HUES64 (cell line): ENCODE measurements at regions not wholly inside any gene's neighbourhood (a gene's known extent, or its start where the extent isn't known, plus 50 kb on each side); places are given as distances from the start of the nearest gene placed in this dataset.

Experiments used
- H3K27ac ChIP-seq: 2 replicates; pipeline ENCODE4 v1.7.0; 2013; ENCODE audit warnings: low read depth, low read length, inconsistent platforms
- H3K27me3 ChIP-seq: 2 replicates; pipeline ENCODE4 v1.6.1; 2013; ENCODE audit warnings: mild to moderate bottlenecking, low read length; ENCODE audit not compliant: insufficient read depth
- H3K36me3 ChIP-seq: 2 replicates; pipeline ENCODE4 v1.6.1; 2013; ENCODE audit warnings: mild to moderate bottlenecking, low read length; ENCODE audit not compliant: insufficient read depth
- H3K4me1 ChIP-seq: 2 replicates; pipeline ENCODE4 v1.6.1; 2013; ENCODE audit warnings: mild to moderate bottlenecking, low read length, moderate library complexity; ENCODE audit not compliant: insufficient read depth
- H3K4me3 ChIP-seq: 2 replicates; pipeline ENCODE4 v1.5.1; 2013; ENCODE audit warnings: mild to moderate bottlenecking, low read length, moderate library complexity
- H3K9ac ChIP-seq: 2 replicates; pipeline ENCODE4 v1.6.1; 2013; ENCODE audit warnings: mild to moderate bottlenecking, low read depth, low read length
- H3K9me3 ChIP-seq: 2 replicates; pipeline ENCODE4 v1.6.1; 2013; ENCODE audit warnings: low read depth, low read length; ENCODE audit not compliant: insufficient read depth
- WGBS: fragments of 150-250, 120-280 bp; methylation state at CpG from one replicate; pipeline ENCODE4 v1.1.7; 2013; ENCODE audit warnings: missing lambda C conversion rate; 5-methylcytosine and 5-hydroxymethylcytosine counted together

DNA sequence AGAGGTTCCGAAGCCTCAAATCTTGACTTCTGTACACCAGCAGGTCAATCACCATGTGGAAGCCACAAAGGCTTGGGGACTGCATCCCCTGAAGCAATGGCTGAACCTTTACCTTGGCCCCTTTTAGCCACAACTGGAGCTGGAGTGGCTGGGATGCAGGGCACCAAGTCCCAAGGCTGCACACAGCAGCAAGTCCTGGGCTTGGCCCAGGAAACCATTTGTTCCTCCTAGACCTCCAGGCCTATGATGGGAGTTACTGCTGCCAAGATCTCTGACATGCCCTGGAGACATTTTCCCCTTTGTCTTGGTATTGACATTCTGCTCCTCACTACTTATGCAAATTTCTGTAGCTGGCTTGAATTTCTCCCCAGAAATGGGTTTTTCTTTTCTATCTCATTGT lies 285.9 kb downstream of the ASXL3 start:
- Histone ChIP-seq H3K4me3 (no peak overlapping the region), H3K9me3 (peaks cover 20% of the 10 kb centered on the region), H3K27ac (no peak overlapping the region), H3K4me1 (no peaks in the 10 kb centered on the region), H3K36me3 (no peaks in the 10 kb centered on the region), H3K27me3 (no peaks in the 10 kb centered on the region), H3K9ac (no peak overlapping the region)
- 95% methylated on average over 1 of the region's 1 CpG for WGBS

GRCh38 chr18:33854827-33855139 lies 276.8 kb downstream of the ASXL3 start:
- H3K4me3 ChIP-seq = no peak overlapping the region
- WGBS = 100% methylated on average over 2 of the region's 2 CpGs
- no peaks in the 10 kb centered on the region for H3K27me3 ChIP-seq
- H3K27ac ChIP-seq = no peak overlapping the region
- no peaks in the 10 kb centered on the region for H3K36me3 ChIP-seq
- peaks cover 4% of the 10 kb centered on the region for H3K4me1 ChIP-seq
- H3K9me3 ChIP-seq = no peaks in the 10 kb centered on the region
- no peak overlapping the region for H3K9ac ChIP-seq

- Histone ChIP-seq H3K36me3 (no peaks in the 10 kb centered on the region), H3K27me3 (no peaks in the 10 kb centered on the region), H3K4me1 (peaks cover 9% of the 10 kb centered on the region), H3K9ac (no peak overlapping the region), H3K4me3 (no peak overlapping the region), H3K27ac (no peak overlapping the region), H3K9me3 (no peaks in the 10 kb centered on the region)
- 95% methylated on average over 2 of the region's 4 CpGs for WGBS
These were observed 276.2 kb downstream of the ASXL3 start for GRCh38 chr18:33854086-33854826.

DNA sequence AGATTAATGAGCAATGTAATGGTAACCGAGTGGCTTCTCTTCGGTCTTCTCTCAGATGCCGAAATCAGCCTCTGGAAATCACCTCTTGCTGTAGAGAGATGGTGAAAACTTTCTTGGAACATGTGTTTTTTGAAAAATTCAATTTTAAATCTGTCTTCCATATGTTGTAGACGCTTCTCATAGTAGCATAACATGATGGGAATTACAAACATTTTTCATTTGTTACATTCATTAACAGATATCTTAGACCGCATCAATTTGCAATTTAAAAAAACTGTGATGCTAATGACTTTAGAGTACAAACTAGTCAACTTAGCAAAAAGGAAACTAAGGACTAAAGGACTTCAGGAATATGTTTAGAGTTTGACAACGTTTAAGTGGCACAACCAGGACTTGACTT lies 275.2 kb downstream of the ASXL3 start:
- no peaks in the 10 kb centered on the region for H3K36me3 ChIP-seq
- WGBS = 99% methylated on average over 3 of the region's 6 CpGs
- H3K4me3 ChIP-seq = no peak overlapping the region
- no peak overlapping the region for H3K9ac ChIP-seq
- peaks cover 9% of the 10 kb centered on the region for H3K4me1 ChIP-seq
- no peaks in the 10 kb centered on the region for H3K27me3 ChIP-seq
- H3K9me3 ChIP-seq = no peaks in the 10 kb centered on the region
- H3K27ac ChIP-seq = no peak overlapping the region

GRCh38 chr18:33851546-33852078 lies 273.6 kb downstream of the ASXL3 start:
- 89% methylated on average over 2 of the region's 3 CpGs for WGBS
- no peak overlapping the region for H3K4me3 ChIP-seq

DNA sequence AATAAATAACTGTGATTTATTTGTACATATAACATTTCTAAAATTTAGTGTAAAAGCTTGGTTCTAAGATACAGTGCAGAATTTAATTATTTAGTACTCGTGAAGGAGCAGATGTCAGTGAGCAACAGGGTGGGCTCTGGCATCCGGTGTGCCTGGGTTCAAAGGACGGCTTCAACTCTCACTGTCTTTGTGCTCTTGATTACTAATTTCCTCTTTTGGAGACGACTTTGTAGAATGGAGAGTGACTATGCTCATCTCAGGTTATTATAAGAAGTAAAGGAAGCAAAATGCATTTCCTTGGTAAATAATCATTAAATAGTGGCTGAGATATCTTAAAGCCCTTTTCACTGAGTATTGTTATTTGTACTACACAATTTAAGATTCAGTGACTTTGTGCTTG lies 271.7 kb downstream of the ASXL3 start:
- peaks cover 9% of the 10 kb centered on the region for H3K4me1 ChIP-seq
- no peaks in the 10 kb centered on the region for H3K27me3 ChIP-seq
- H3K9ac ChIP-seq = no peak overlapping the region
- H3K36me3 ChIP-seq = no peaks in the 10 kb centered on the region
- no peak overlapping the region for H3K4me3 ChIP-seq
- 76% methylated on average over 4 of the region's 4 CpGs for WGBS
- no peak overlapping the region for H3K27ac ChIP-seq
- no peaks in the 10 kb centered on the region for H3K9me3 ChIP-seq

More at GRCh38 chr18:33851546-33852078, 273.6 kb downstream of the ASXL3 start:
- Histone ChIP-seq H3K9me3 (no peaks in the 10 kb centered on the region), H3K27me3 (no peaks in the 10 kb centered on the region), H3K27ac (no peak overlapping the region), H3K9ac (no peak overlapping the region), H3K4me1 (peaks cover 9% of the 10 kb centered on the region), H3K36me3 (no peaks in the 10 kb centered on the region)

- H3K4me3 ChIP-seq = no peak overlapping the region
- H3K27ac ChIP-seq = no peak overlapping the region
- H3K9me3 ChIP-seq = no peaks in the 10 kb centered on the region
- H3K9ac ChIP-seq = no peak overlapping the region
- H3K27me3 ChIP-seq = no peaks in the 10 kb centered on the region
- WGBS = 94% methylated on average over 3 of the region's 3 CpGs
- no peaks in the 10 kb centered on the region for H3K36me3 ChIP-seq
- peaks cover 9% of the 10 kb centered on the region for H3K4me1 ChIP-seq
These were observed 266.2 kb downstream of the ASXL3 start for GRCh38 chr18:33844232-33844631.

- H3K9ac ChIP-seq = no peak overlapping the region
- H3K27me3 ChIP-seq = no peaks in the 10 kb centered on the region
- no peak overlapping the region for H3K27ac ChIP-seq
- H3K4me3 ChIP-seq = no peak overlapping the region
- H3K36me3 ChIP-seq = no peaks in the 10 kb centered on the region
- WGBS = 91% methylated on average over 5 of the region's 6 CpGs
- H3K4me1 ChIP-seq = peaks cover 24% of the 10 kb centered on the region
- H3K9me3 ChIP-seq = no peaks in the 10 kb centered on the region
These were observed 263.4 kb downstream of the ASXL3 start for GRCh38 chr18:33841221-33841967.

- Histone ChIP-seq H3K36me3 (no peaks in the 10 kb centered on the region), H3K4me1 (peaks cover 24% of the 10 kb centered on the region), H3K9me3 (no peaks in the 10 kb centered on the region), H3K27ac (no peak overlapping the region), H3K9ac (no peak overlapping the region), H3K4me3 (no peak overlapping the region), H3K27me3 (no peaks in the 10 kb centered on the region)
- 94% methylated on average over 2 of the region's 2 CpGs for WGBS
These were observed 262.2 kb downstream of the ASXL3 start for GRCh38 chr18:33840212-33840593.

- H3K9ac ChIP-seq = no peak overlapping the region
These were observed 261.6 kb downstream of the ASXL3 start for GRCh38 chr18:33839452-33840211.

DNA sequence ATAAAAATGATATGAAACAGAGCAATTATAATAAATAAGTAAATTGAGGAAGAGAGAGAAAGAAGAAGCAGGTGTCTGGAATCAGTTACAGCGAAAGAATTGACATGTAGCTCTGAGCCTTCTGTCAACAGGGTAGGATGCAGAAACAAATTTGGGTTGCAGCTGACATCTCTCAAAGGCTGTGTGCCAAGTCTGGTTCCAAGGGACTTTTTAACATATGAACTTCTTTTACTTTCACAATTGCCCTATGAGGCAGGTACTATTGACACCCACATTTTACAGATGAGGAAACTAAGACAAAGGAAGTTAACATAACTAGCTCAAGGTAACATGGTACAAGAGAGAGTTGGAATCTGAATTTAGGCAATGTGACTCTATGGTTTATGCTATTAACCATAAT lies 260.0 kb downstream of the ASXL3 start:
- WGBS = 97% methylated on average over 1 of the region's 1 CpG
- H3K36me3 ChIP-seq = no peaks in the 10 kb centered on the region

More at GRCh38 chr18:33839452-33840211, 261.6 kb downstream of the ASXL3 start:
- Histone ChIP-seq H3K4me3 (no peak overlapping the region), H3K4me1 (peaks cover 24% of the 10 kb centered on the region), H3K9me3 (no peaks in the 10 kb centered on the region), H3K36me3 (no peaks in the 10 kb centered on the region), H3K27ac (no peak overlapping the region), H3K27me3 (no peaks in the 10 kb centered on the region)
- WGBS = 51% methylated on average over 5 of the region's 6 CpGs

More for the DNA sequence above, 260.0 kb downstream of the ASXL3 start:
- Histone ChIP-seq H3K9me3 (no peaks in the 10 kb centered on the region), H3K4me1 (peaks cover 24% of the 10 kb centered on the region), H3K27ac (no peak overlapping the region), H3K4me3 (no peak overlapping the region), H3K9ac (no peak overlapping the region), H3K27me3 (no peaks in the 10 kb centered on the region)
